Gastroesophageal sphincter (tissue), 3 donors: ENCODE measurements at regions not wholly inside any gene's neighbourhood (a gene's known extent, or its start where the extent isn't known, plus 50 kb on each side); places are given as distances from the start of the nearest gene placed in this dataset.

Experiments
- CTCF ChIP-seq, 4 experiments: fragments of 200-600 bp in 2 of 4; fragments of 450-650 bp in 2 of 4; sonication (generic) in 1 of 4; IDR thresholded peaks; one replicate each; pipeline ENCODE4 v1.5.1; 2017 to 2019; ENCODE audit warnings: antibody characterized with exemption in 4 of 4, mild to moderate bottlenecking in 2 of 4, moderate library complexity in 2 of 4
- POLR2A ChIP-seq, 2 donors: fragments of 450-650 bp; IDR thresholded peaks; one replicate each; pipeline ENCODE4 v1.6.1; 2017; ENCODE audit warnings: antibody characterized with exemption in 2 of 2, mild to moderate bottlenecking in 2 of 2, moderate library complexity in 1 of 2
- POLR2AphosphoS5 ChIP-seq: sonication (generic); formaldehyde crosslinking; IDR thresholded peaks from one replicate; pipeline ENCODE4 v1.6.1; 2017; ENCODE audit warnings: antibody characterized with exemption

DNA sequence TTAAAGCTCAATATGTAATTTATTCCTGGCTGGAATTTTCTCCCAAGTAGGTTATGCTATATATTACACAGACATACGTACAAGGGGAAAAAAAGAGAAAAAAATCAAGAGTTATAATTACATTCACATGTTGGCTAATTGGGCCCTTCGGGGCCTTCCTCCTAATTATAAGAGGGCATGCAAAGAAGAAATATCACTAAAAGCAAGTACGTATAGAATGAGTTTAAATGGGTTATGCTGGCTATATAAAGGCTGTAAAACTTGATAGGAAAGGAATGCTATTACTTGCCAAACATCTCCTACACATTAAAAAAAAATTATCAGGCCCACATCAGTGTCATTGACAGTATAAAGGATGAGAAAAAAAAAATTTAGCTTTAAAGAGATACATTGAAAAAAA, 1396.1 kb upstream of the ADGRL4 start:
- TF ChIP-seq POLR2AphosphoS5 (no peak), CTCF (IDR thresholded peaks at IDR 0.05) (no peak), POLR2A (IDR thresholded peaks at IDR 0.05) (no peak)
